Amygdala (tissue), 56 donors: ENCODE measurements at regions not wholly inside any gene's neighbourhood (a gene's known extent, or its start where the extent isn't known, plus 50 kb on each side); places are given as distances from the start of the nearest gene placed in this dataset.

Experiments
- DNase-seq, 56 donors: peaks; one replicate each; lab custom pipeline; 2025; lab: John Stamatoyannopoulos, UW

GRCh38 chr2:8264981-8265380 is 416.9 kb upstream of the ID2 start:
- no peak for DNase-seq

- no peak for DNase-seq
Measured at GRCh38 chr2:8265476-8266226, 416.2 kb upstream of the ID2 start.

GRCh38 chr2:8266563-8266962 is 415.3 kb upstream of the ID2 start:
- DNase-seq = no peak

- DNase-seq = no peak
Measured at GRCh38 chr2:8267048-8267447, 414.8 kb upstream of the ID2 start.

- DNase-seq = no peak
Measured at GRCh38 chr2:8267721-8268120, 414.1 kb upstream of the ID2 start.

- DNase-seq = peak in 3 of 56 donors; percentile 10 to 15 (median 13)
Measured at GRCh38 chr2:8268172-8268783, 413.6 kb upstream of the ID2 start.

- DNase-seq = no peak
Measured at GRCh38 chr2:8270699-8271098, 411.2 kb upstream of the ID2 start.

GRCh38 chr2:8271461-8271860 is 410.4 kb upstream of the ID2 start:
- no peak for DNase-seq

- no peak for DNase-seq
Measured at GRCh38 chr2:8276026-8276425, 405.8 kb upstream of the ID2 start.

GRCh38 chr2:8277921-8278571 is 403.8 kb upstream of the ID2 start:
- DNase-seq = peak in 19 of 56 donors; percentile 7 to 66 (median 33)

GRCh38 chr2:8278709-8279354 is 403.0 kb upstream of the ID2 start:
- peak in 11 of 56 donors; percentile 6 to 53 (median 18) for DNase-seq

- DNase-seq = no peak
Measured at GRCh38 chr2:8279506-8279905, 402.4 kb upstream of the ID2 start.

- DNase-seq = no peak
Measured at GRCh38 chr2:8281234-8281633, 400.6 kb upstream of the ID2 start.

GRCh38 chr2:8281950-8282857 is 399.7 kb upstream of the ID2 start:
- no peak for DNase-seq

GRCh38 chr2:8282858-8283252 is 399.0 kb upstream of the ID2 start:
- DNase-seq = no peak

GRCh38 chr2:8285081-8285480 is 396.8 kb upstream of the ID2 start:
- no peak for DNase-seq

GRCh38 chr2:8285898-8286297 is 396.0 kb upstream of the ID2 start:
- DNase-seq = no peak

- DNase-seq = no peak
Measured at GRCh38 chr2:8288206-8288605, 393.6 kb upstream of the ID2 start.

- DNase-seq = no peak
Measured at GRCh38 chr2:8289111-8289510, 392.7 kb upstream of the ID2 start.

- DNase-seq = no peak
Measured at GRCh38 chr2:8290771-8291352, 391.0 kb upstream of the ID2 start.
